GM12878 (cell line): ENCODE measurements at regions not wholly inside any gene's neighbourhood (a gene's known extent, or its start where the extent isn't known, plus 50 kb on each side); places are given as distances from the start of the nearest gene placed in this dataset.

Source experiments
- ATAC-seq: fragments of 200-7000 bp; cut with Tn5 transposase; 3 replicates; pipeline ENCODE4 v1.9.1; 2020; ENCODE audit warnings: mild to moderate bottlenecking, moderate library complexity
- BruUV-seq: library from RNA; stranded (reverse); fragments of 400-500 nt; replicated peaks from 2 replicates; lab custom pipeline; 2021; lab: Mats Ljungman, UMichigan
- CTCF ChIA-PET: fragments of 300-600 bp; sonication (Branson Sonifier 250); formaldehyde crosslinking; extraction: SDS; loops from one replicate; lab custom pipeline; 2021; ENCODE audit warnings: inconsistent platforms; lab: Yijun Ruan, JAX
- POLR2A ChIA-PET: fragments of 350-600 bp; formaldehyde crosslinking; extraction: SDS; loops from one replicate; lab custom pipeline; 2021; ENCODE audit warnings: inconsistent platforms; lab: Charles Lee
- RAD21 ChIA-PET: fragments of 300-600 bp; sonication (Branson Sonifier 250); formaldehyde crosslinking; loops from one replicate; lab custom pipeline; 2023; ENCODE audit warnings: antibody characterized with exemption; ENCODE audit not compliant: unreplicated experiment; lab: Charles Lee
- SMC1A ChIA-PET: fragments of 300-600 bp; sonication (Branson Sonifier 250); formaldehyde crosslinking; loops from one replicate; lab custom pipeline; 2023; ENCODE audit not compliant: unreplicated experiment, uncharacterized antibody; lab: Charles Lee
- DNase-seq: peaks from one replicate; pipeline ENCODE4 v3.0.0-alpha.2; 2011; ENCODE audit warnings: low read depth, low spot score
- FAIRE-seq: peaks from 3 replicates; lab custom pipeline; 2011; peaks lifted over from hg19 to GRCh38; lab: Jason Lieb, UNC
- H2AFZ ChIP-seq: 2 replicates; pipeline ENCODE4 v1.6.0; 2011; ENCODE audit warnings: low read depth, low read length, control low read depth; ENCODE audit not compliant: control insufficient read depth
- H3K27ac ChIP-seq: 2 replicates; pipeline ENCODE4 v1.5.1; 2011; ENCODE audit warnings: control low read depth; ENCODE audit not compliant: control insufficient read depth, insufficient read depth
- H3K27me3 ChIP-seq, 2 experiments: replicated peaks in 1 of 2; 2 replicates each; pipeline versions ENCODE4 v1.6.0 to v1.6.1; 2011; ENCODE audit warnings: low read length in 1 of 2; ENCODE audit not compliant: control insufficient read depth in 2 of 2, insufficient read depth in 2 of 2
- H3K36me3 ChIP-seq, 2 experiments: 2 replicates each; pipeline ENCODE4 v1.5.1; 2011; ENCODE audit warnings: low read length in 1 of 2; ENCODE audit not compliant: control insufficient read depth in 2 of 2, insufficient read depth in 2 of 2
- H3K4me1 ChIP-seq: 2 replicates; pipeline ENCODE4 v1.6.1; 2011; ENCODE audit warnings: mild to moderate bottlenecking, low read length, moderate library complexity, mixed read lengths; ENCODE audit not compliant: control insufficient read depth, insufficient read depth
- H3K4me2 ChIP-seq: 2 replicates; pipeline ENCODE4 v1.6.0; 2011; ENCODE audit warnings: control low read depth; ENCODE audit not compliant: control insufficient read depth, insufficient read depth
- H3K4me3 ChIP-seq: fragments of 200-600 bp; sonication (generic); 2 replicates; pipeline ENCODE4 v1.5.1; 2016
- H3K79me2 ChIP-seq: 2 replicates; pipeline ENCODE4 v1.6.0; 2011; ENCODE audit warnings: low read length; ENCODE audit not compliant: control insufficient read depth, insufficient read depth
- H3K9ac ChIP-seq: 2 replicates; pipeline ENCODE4 v1.8.0; 2011; ENCODE audit warnings: low read length, control low read depth, mixed read lengths; ENCODE audit not compliant: control insufficient read depth, insufficient read depth
- H3K9me3 ChIP-seq: replicated peaks from 3 replicates; pipeline ENCODE4 v1.5.1; 2011; ENCODE audit warnings: mild to moderate bottlenecking, low read length; ENCODE audit not compliant: control insufficient read depth, insufficient read depth
- H4K20me1 ChIP-seq: 2 replicates; pipeline ENCODE4 v1.6.0; 2011; ENCODE audit not compliant: control insufficient read depth, insufficient read depth
- CBFB ChIP-seq: IDR thresholded peaks from 2 replicates; pipeline ENCODE4 v1.6.1; 2016; ENCODE audit warnings: antibody characterized with exemption, low read depth
- JUNB ChIP-seq: IDR thresholded peaks from 2 replicates; pipeline ENCODE4 v1.6.1; 2016; ENCODE audit warnings: antibody characterized with exemption, mild to moderate bottlenecking
- KLF5 ChIP-seq: fragments of 450-650 bp; IDR thresholded peaks from 2 replicates; pipeline ENCODE4 v1.6.1; 2014; ENCODE audit warnings: mild to moderate bottlenecking; ENCODE audit not compliant: partially characterized antibody
- MEF2A ChIP-seq: IDR thresholded peaks from 2 replicates; pipeline ENCODE4 v1.6.1; 2011; ENCODE audit warnings: low read depth, mild to moderate bottlenecking, low read length, moderate library complexity; ENCODE audit not compliant: insufficient read depth
- NFXL1 ChIP-seq: fragments of 450-650 bp; IDR thresholded peaks from 2 replicates; pipeline ENCODE4 v1.6.1; 2017; ENCODE audit warnings: antibody characterized with exemption, mild to moderate bottlenecking, borderline replicate concordance
- RCOR1 ChIP-seq: conservative IDR thresholded peaks from 2 replicates; pipeline ENCODE4 v1.6.1; 2012; ENCODE audit warnings: low read depth, low read length, improper control_type of control experiment
- STAT3 ChIP-seq: IDR thresholded peaks from 2 replicates; pipeline ENCODE4 v1.6.1; 2011; ENCODE audit warnings: low read depth, low read length, improper control_type of control experiment
- WGBS: methylation state at CpG from one replicate; pipeline ENCODE4 v1.1.6; 2016; ENCODE audit warnings: low lambda C conversion rate; ENCODE audit not compliant: insufficient replicate concordance, insufficient coverage; ENCODE audit errors: missing lambda C conversion rate; 5-methylcytosine and 5-hydroxymethylcytosine counted together
- in situ Hi-C: fragments of 300-500 bp; cut with MboI; formaldehyde crosslinking; loops from 9 replicates; pipeline ENCODE4 v1.14.3; 2018; ENCODE audit warnings: mixed read lengths
- intact Hi-C: fragments of 100-400 bp; cut with micrococcal nuclease; formaldehyde crosslinking; loops from one replicate; pipeline ENCODE4 v1.14.2; 2022; ENCODE audit not compliant: unreplicated experiment
- TF ChIP-seq, protein P1 (sequence below): fragments of 450-650 bp; formaldehyde crosslinking; IDR thresholded peaks from 2 replicates; pipeline ENCODE4 v1.4.0; 2020; ENCODE audit warnings: mild to moderate bottlenecking, moderate library complexity

DNA sequence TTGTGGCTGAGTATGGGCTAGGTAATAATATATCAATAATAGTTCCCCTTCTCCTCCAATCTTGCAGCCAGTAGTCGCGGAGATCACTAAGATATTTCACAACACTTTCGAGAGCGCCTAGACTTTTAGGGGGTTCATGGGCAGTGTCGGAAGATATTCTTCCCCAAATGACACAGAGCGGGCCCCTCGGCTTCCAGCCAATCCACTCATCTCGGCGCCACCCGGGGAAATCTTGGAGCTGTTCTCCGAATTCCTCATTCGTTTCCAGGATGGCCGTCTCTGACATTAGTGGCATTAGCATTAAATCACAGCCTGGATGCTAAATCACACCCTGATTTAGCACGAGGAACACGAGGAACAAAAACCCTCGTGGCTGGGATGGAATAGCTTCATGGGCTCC lies 437.7 kb downstream of the ZNF516 start:
- BruUV-seq: no TSS peak
- Histone ChIP-seq H3K27me3 (no peaks in the 10 kb centered on the region), H3K4me3 (no peak overlapping the region), H3K27ac (no peak overlapping the region)
- ATAC-seq: no peak
- TF ChIP-seq KLF5 (no peak), MEF2A (no peak), STAT3 (no peak), CBFB (no peak), JUNB (no peak), NFXL1 (no peak), RCOR1 (no peak)
- TF ChIP-seq, protein P1, sequence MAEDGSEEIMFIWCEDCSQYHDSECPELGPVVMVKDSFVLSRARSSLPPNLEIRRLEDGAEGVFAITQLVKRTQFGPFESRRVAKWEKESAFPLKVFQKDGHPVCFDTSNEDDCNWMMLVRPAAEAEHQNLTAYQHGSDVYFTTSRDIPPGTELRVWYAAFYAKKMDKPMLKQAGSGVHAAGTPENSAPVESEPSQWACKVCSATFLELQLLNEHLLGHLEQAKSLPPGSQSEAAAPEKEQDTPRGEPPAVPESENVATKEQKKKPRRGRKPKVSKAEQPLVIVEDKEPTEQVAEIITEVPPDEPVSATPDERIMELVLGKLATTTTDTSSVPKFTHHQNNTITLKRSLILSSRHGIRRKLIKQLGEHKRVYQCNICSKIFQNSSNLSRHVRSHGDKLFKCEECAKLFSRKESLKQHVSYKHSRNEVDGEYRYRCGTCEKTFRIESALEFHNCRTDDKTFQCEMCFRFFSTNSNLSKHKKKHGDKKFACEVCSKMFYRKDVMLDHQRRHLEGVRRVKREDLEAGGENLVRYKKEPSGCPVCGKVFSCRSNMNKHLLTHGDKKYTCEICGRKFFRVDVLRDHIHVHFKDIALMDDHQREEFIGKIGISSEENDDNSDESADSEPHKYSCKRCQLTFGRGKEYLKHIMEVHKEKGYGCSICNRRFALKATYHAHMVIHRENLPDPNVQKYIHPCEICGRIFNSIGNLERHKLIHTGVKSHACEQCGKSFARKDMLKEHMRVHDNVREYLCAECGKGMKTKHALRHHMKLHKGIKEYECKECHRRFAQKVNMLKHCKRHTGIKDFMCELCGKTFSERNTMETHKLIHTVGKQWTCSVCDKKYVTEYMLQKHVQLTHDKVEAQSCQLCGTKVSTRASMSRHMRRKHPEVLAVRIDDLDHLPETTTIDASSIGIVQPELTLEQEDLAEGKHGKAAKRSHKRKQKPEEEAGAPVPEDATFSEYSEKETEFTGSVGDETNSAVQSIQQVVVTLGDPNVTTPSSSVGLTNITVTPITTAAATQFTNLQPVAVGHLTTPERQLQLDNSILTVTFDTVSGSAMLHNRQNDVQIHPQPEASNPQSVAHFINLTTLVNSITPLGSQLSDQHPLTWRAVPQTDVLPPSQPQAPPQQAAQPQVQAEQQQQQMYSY (CRISPR knock-in tag): no peak
- TF ChIP-seq, all 136 proteins: peak for 0
- Histone ChIP-seq H3K4me2 (no peak overlapping the region), H3K36me3 (no peaks in the 10 kb centered on the region), H3K9ac (no peak overlapping the region), H3K4me1 (no peaks in the 10 kb centered on the region), H4K20me1 (no peaks in the 10 kb centered on the region), H3K79me2 (no peaks in the 10 kb centered on the region), H2AFZ (no peak overlapping the region), H3K9me3 (no peaks in the 10 kb centered on the region)
- RAD21 ChIA-PET: no interaction called here
- 44% methylated on average over 15 of the region's 16 CpGs for WGBS
- CTCF ChIA-PET: no interaction called here
- no peak for FAIRE-seq
- SMC1A ChIA-PET: interaction anchor here (0.8 kb wide), 1 partner anchor 14 kb away, joined by 3 read pairs; no protein-coding TSS in a partner anchor
- intact Hi-C loops: no loop called here
- no peak for DNase-seq
- in situ Hi-C loops: no loop called here
- POLR2A ChIA-PET: no interaction called here
